HL-60 (cell line): ENCODE measurements at regions not wholly inside any gene's neighbourhood (a gene's known extent, or its start where the extent isn't known, plus 50 kb on each side); places are given as distances from the start of the nearest gene placed in this dataset.

ENCODE experiments used
- DNase-seq, 2 experiments: peaks; one replicate each; pipeline ENCODE4 v3.0.0-alpha.2; 2010 to 2020; ENCODE audit warnings: low read depth in 1 of 2, low spot score in 1 of 2
- H3K27ac ChIP-seq: fragments of 250-450 bp; sonication (Bioruptor Pico); replicated peaks from 2 replicates; pipeline ENCODE4 v1.5.1; 2020; ENCODE audit warnings: mild to moderate bottlenecking, moderate library complexity
- H3K27me3 ChIP-seq: fragments of 250-450 bp; sonication (Bioruptor Pico); 2 replicates; pipeline ENCODE4 v1.5.1; 2021; ENCODE audit warnings: mild to moderate bottlenecking, moderate library complexity; ENCODE audit not compliant: insufficient read depth, poor library complexity, severe bottlenecking
- H3K4me3 ChIP-seq: replicated peaks from 2 replicates; pipeline ENCODE4 v1.5.1; 2011; ENCODE audit warnings: mild to moderate bottlenecking, control low read depth, low read length; ENCODE audit not compliant: insufficient read depth
- CTCF ChIP-seq: IDR thresholded peaks from one replicate; pipeline ENCODE4 v1.5.1; 2011; ENCODE audit warnings: low read length, control low read depth, inconsistent platforms; ENCODE audit not compliant: insufficient read depth
- GABPA ChIP-seq: IDR thresholded peaks from 2 replicates; pipeline ENCODE4 v1.6.1; 2012; ENCODE audit warnings: low read depth
- POLR2AphosphoS5 ChIP-seq: IDR thresholded peaks from 2 replicates; pipeline ENCODE4 v1.6.1; 2012; ENCODE audit warnings: low read depth
- REST ChIP-seq: IDR thresholded peaks from 2 replicates; pipeline ENCODE4 v1.6.1; 2012; ENCODE audit warnings: low read depth; ENCODE audit not compliant: insufficient replicate concordance
- SPI1 ChIP-seq: IDR thresholded peaks from 2 replicates; pipeline ENCODE4 v1.6.1; 2012; ENCODE audit warnings: low read depth, mild to moderate bottlenecking, borderline replicate concordance

- DNase-seq: no peak
- H3K4me3 ChIP-seq: no peak overlapping the region
Measured at GRCh38 chr13:44188257-44188656, 185.4 kb upstream of the SERP2 start.

GRCh38 chr13:44189085-44189484 is 184.5 kb upstream of the SERP2 start:
- no peaks in the 10 kb centered on the region for H3K27me3 ChIP-seq
- no peak overlapping the region for H3K4me3 ChIP-seq
- TF ChIP-seq CTCF: no peak
- TF ChIP-seq POLR2AphosphoS5: no peak
- TF ChIP-seq GABPA: no peak
- TF ChIP-seq SPI1: no peak
- TF ChIP-seq REST: no peak
- no peak overlapping the region for H3K27ac ChIP-seq
- no peak for DNase-seq

More at GRCh38 chr13:44188257-44188656, 185.4 kb upstream of the SERP2 start:
- Histone ChIP-seq H3K27ac (no peak overlapping the region), H3K27me3 (no peaks in the 10 kb centered on the region)
- TF ChIP-seq POLR2AphosphoS5 (no peak), CTCF (no peak), SPI1 (no peak), GABPA (no peak), REST (no peak)

- no peak for DNase-seq
- H3K27me3 ChIP-seq: peaks cover 3% of the 10 kb centered on the region
- TF ChIP-seq REST: no peak
- H3K4me3 ChIP-seq: no peak overlapping the region
- no peak overlapping the region for H3K27ac ChIP-seq
Measured at GRCh38 chr13:44191103-44191502, 182.5 kb upstream of the SERP2 start.
